ENCODE measurements at regions not wholly inside any gene's neighbourhood (a gene's known extent, or its start where the extent isn't known, plus 50 kb on each side); places are given as distances from the start of the nearest gene placed in this dataset.
"Not testable (repeated sequence)": the region's sequence is repeated elsewhere in the genome, so short reads cannot be mapped to it uniquely, and the experiment has no call there.

DNA sequence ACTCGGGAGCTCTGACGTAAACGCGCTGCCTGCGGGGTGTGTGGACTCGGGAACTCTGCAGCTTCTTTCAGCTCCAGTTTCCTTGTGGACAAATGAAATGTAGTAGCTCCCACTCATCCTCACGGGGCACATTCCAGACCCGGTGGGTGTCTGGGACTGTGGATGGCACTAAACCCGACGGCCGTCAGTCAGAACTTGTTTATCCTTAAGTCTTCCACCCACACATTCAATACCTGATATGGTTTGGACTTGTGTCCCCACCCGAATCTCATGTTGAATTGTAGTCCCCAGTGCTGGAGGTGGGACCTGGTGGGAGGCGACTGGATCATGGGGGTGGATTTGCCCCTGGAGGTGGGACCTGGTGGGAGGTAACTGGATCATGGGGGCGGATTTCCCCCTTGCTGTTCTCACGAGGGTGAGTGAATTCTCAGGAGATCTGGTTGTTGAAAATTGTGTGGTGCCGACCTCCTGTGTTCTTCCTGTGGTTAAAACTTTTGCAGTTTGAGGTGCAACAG lies 81.2 kb upstream of the SNTG2 start:
- Histone ChIP-seq H3K4me3 (ENCODE audit: low read length in 2 of 2) (no peak overlapping the region), H3K9me3 (ENCODE audit: control insufficient read depth in 2 of 2, low read length in 2 of 2) (no peaks in the 10 kb centered on the region)

DNA sequence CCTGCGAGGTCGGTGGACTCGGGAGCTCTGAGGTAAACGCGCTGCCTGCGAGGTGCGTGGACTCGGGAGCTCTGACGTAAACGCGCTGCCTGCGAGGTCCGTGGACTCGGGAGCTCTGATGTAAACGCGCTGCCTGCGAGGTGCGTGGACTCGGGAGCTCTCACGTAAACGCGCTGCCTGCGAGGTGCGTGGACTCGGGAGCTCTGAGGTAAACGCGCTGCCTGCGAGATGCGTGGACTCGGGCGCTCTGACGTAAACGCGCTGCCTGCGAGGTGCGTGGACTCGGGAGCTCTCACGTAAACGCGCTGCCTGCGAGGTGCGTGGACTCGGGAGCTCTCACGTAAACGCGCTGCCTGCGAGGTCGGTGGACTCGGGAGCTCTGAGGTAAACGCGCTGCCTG lies 81.8 kb upstream of the SNTG2 start:
- not testable (repeated sequence) for H3K9ac ChIP-seq (ENCODE audit: low read depth in 1 of 2, low read length in 2 of 2); H3K27me3 ChIP-seq (ENCODE audit: control insufficient read depth in 2 of 2, insufficient read depth in 2 of 2, low read length in 2 of 2); H3K36me3 ChIP-seq (ENCODE audit: control insufficient read depth in 2 of 2, insufficient read depth in 2 of 2, low read length in 2 of 2); H3K4me1 ChIP-seq (ENCODE audit: control insufficient read depth in 2 of 2, insufficient read depth in 2 of 2, low read length in 2 of 2); H3K4me3 ChIP-seq (ENCODE audit: low read length in 2 of 2); H3K27ac ChIP-seq (ENCODE audit: low read depth in 2 of 2, low read length in 2 of 2); H3K9me3 ChIP-seq (ENCODE audit: control insufficient read depth in 2 of 2, low read length in 2 of 2)

More for the DNA sequence above, 81.2 kb upstream of the SNTG2 start:
- Histone ChIP-seq H3K9ac (ENCODE audit: low read depth in 1 of 2, low read length in 2 of 2) (no peak overlapping the region), H3K4me1 (ENCODE audit: control insufficient read depth in 2 of 2, insufficient read depth in 2 of 2, low read length in 2 of 2) (no peaks in the 10 kb centered on the region), H3K36me3 (ENCODE audit: control insufficient read depth in 2 of 2, insufficient read depth in 2 of 2, low read length in 2 of 2) (no peaks in the 10 kb centered on the region), H3K27me3 (ENCODE audit: control insufficient read depth in 2 of 2, insufficient read depth in 2 of 2, low read length in 2 of 2) (no peaks in the 10 kb centered on the region), H3K27ac (ENCODE audit: low read depth in 2 of 2, low read length in 2 of 2) (no peak overlapping the region)

DNA sequence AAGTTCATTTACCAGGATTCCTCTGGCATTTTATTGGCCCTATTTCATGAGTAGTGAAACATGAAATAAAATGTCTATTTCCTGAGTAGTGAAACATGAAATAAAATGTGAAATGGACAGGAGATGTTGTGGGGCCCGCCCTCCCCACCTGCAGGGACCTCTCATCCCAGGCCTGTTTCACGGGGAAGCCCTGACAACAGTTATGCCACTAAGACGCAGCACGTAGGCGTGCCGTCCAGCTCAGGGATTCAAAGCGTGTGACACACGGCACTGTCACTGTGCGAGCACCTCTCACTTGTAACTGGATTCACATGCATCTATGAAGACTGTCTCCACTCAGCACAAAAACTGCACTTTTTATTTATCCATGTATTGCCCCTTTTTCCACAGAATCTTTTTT lies 83.4 kb upstream of the SNTG2 start:
- H3K4me1 ChIP-seq (ENCODE audit: control insufficient read depth in 2 of 2, insufficient read depth in 2 of 2, low read length in 2 of 2): no peaks in the 10 kb centered on the region
- H3K9ac ChIP-seq (ENCODE audit: low read depth in 1 of 2, low read length in 2 of 2): no peak overlapping the region
- H3K27me3 ChIP-seq (ENCODE audit: control insufficient read depth in 2 of 2, insufficient read depth in 2 of 2, low read length in 2 of 2): no peaks in the 10 kb centered on the region
- H3K9me3 ChIP-seq (ENCODE audit: control insufficient read depth in 2 of 2, low read length in 2 of 2): no peaks in the 10 kb centered on the region
- no peak overlapping the region for H3K27ac ChIP-seq (ENCODE audit: low read depth in 2 of 2, low read length in 2 of 2)
- H3K36me3 ChIP-seq (ENCODE audit: control insufficient read depth in 2 of 2, insufficient read depth in 2 of 2, low read length in 2 of 2): no peaks in the 10 kb centered on the region
- no peak overlapping the region for H3K4me3 ChIP-seq (ENCODE audit: low read length in 2 of 2)

DNA sequence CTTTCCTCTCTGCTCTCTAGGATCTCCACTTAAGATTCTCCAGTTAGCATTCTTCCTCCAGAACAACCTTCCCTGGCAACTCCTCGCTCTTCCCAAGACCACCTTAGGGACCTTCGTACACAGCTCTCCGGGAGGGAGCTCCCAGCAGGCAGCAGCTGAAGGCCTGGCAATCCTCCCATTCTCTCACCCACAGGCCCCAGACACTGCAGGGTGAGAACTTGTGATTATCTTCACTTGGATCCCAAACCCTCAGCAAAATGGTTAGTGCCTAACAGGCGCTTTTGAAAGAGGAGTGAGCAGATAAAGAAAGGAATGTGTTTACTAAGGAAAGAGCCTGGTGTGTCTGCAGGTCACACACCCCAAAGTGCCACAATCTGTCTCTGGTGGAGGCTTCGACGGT lies 83.8 kb upstream of the SNTG2 start:
- Histone ChIP-seq H3K9me3 (ENCODE audit: control insufficient read depth in 2 of 2, low read length in 2 of 2) (no peaks in the 10 kb centered on the region), H3K4me3 (ENCODE audit: low read length in 2 of 2) (no peak overlapping the region), H3K36me3 (ENCODE audit: control insufficient read depth in 2 of 2, insufficient read depth in 2 of 2, low read length in 2 of 2) (no peaks in the 10 kb centered on the region), H3K27me3 (ENCODE audit: control insufficient read depth in 2 of 2, insufficient read depth in 2 of 2, low read length in 2 of 2) (no peaks in the 10 kb centered on the region), H3K27ac (ENCODE audit: low read depth in 2 of 2, low read length in 2 of 2) (no peak overlapping the region), H3K9ac (ENCODE audit: low read depth in 1 of 2, low read length in 2 of 2) (no peak overlapping the region), H3K4me1 (ENCODE audit: control insufficient read depth in 2 of 2, insufficient read depth in 2 of 2, low read length in 2 of 2) (no peaks in the 10 kb centered on the region)

DNA sequence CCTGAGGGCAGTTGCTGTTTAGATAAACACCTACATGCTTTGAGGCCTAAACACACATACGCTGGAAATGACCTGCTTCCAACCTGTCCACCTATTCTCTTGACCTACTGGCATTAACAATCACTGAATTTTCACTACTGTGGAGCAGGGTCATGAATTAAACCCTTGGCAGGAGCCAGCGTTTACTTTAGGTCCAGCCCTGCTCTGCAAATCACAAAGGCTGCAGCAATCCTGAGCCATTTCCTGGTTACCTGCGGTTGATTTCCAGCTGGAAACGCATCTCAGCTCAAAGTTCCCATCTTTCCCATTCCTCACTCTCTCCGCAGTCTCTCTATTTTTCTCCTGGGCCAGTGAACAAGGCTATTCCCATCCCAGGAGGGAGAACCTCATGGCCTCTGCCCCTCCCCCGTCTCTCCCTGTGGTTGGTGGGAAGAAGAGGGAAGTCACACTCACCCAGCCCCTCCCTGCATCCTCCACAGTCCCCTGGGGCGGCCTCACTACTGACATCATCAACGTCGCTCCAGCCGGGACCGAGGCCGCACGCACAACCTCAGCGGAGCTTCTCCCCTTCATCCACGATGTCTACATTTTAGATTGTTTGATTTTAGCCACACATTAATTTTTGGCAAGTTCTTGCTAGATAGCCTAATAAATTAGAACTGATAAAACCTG lies 84.5 kb upstream of the SNTG2 start:
- Histone ChIP-seq H3K36me3 (ENCODE audit: control insufficient read depth in 2 of 2, insufficient read depth in 2 of 2, low read length in 2 of 2) (no peaks in the 10 kb centered on the region), H3K9me3 (ENCODE audit: control insufficient read depth in 2 of 2, low read length in 2 of 2) (no peaks in the 10 kb centered on the region), H3K4me3 (ENCODE audit: low read length in 2 of 2) (no peak overlapping the region), H3K9ac (ENCODE audit: low read depth in 1 of 2, low read length in 2 of 2) (no peak overlapping the region), H3K27me3 (ENCODE audit: control insufficient read depth in 2 of 2, insufficient read depth in 2 of 2, low read length in 2 of 2) (no peaks in the 10 kb centered on the region), H3K4me1 (ENCODE audit: control insufficient read depth in 2 of 2, insufficient read depth in 2 of 2, low read length in 2 of 2) (no peaks in the 10 kb centered on the region), H3K27ac (ENCODE audit: low read depth in 2 of 2, low read length in 2 of 2) (no peak overlapping the region)

DNA sequence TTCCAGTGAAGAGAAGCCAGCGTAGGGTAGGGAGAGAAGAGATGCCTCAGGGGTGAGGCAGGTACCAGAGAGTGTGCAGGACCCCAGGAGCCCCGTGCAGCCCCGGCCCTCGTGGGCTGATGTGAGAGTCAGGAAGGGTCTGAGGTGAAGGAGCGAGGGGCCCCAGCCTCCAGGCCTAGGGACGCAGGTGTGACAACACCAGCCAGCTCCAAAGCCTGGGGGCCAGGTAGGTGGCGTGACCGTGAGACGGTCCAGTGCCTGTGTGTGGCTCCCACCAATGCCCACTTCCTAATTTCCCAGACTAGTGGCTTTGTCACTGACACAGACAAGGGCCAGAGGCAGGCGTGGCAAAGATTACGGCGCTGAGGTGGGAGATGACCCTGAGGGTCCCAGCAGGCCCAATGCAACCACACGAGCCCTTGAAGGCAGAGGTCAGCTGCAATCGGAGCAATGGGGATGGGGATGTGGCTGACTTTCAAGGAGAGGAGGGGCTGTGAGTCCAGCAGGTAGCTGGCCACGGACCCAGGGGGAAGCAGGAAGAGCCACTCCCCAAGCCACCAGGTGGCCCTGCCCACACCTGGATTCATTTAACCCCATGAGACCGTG lies 86.0 kb upstream of the SNTG2 start:
- no peaks in the 10 kb centered on the region for H3K36me3 ChIP-seq (ENCODE audit: control insufficient read depth in 2 of 2, insufficient read depth in 2 of 2, low read length in 2 of 2)
- H3K9me3 ChIP-seq (ENCODE audit: control insufficient read depth in 2 of 2, low read length in 2 of 2): no peaks in the 10 kb centered on the region
- H3K9ac ChIP-seq (ENCODE audit: low read depth in 1 of 2, low read length in 2 of 2): no peak overlapping the region
- no peaks in the 10 kb centered on the region for H3K27me3 ChIP-seq (ENCODE audit: control insufficient read depth in 2 of 2, insufficient read depth in 2 of 2, low read length in 2 of 2)
- no peak overlapping the region for H3K27ac ChIP-seq (ENCODE audit: low read depth in 2 of 2, low read length in 2 of 2)
- no peak overlapping the region for H3K4me3 ChIP-seq (ENCODE audit: low read length in 2 of 2)
- no peaks in the 10 kb centered on the region for H3K4me1 ChIP-seq (ENCODE audit: control insufficient read depth in 2 of 2, insufficient read depth in 2 of 2, low read length in 2 of 2)

DNA sequence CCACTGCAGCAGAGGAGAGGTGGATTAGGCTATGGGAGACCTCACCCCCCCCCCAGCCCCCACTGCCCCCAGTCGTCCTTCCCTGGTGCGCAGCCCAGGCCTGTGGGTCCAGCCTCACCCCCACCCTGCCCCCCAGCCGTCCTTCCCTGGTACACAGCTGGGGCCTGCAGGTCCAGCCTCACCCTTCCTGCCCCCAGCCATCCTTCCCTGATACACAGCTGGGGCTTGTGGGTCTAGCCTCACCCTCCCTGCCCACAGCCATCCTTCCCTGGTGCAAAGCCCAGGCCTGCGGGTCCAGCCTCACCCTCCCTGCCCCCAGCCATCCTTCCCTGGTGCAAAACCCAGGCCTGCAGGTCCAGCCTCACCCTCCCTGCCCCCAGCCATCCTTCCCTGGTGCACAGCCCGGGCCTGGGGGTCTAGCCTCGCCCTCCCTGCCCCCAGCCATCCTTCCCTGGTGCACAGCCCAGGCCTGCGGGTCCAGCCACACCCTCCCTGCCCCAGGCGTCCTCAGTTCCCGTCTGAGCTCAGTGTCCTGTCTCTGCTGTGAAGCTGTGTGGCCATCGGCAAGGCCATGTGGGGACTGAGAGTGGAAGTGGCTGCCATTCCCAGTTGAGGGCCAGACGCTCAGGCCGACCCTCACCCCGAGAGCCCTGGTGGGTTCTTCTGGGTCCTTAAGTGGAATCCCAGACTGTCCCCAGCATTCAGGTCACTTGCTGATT lies 86.8 kb upstream of the SNTG2 start:
- Histone ChIP-seq H3K27me3 (ENCODE audit: control insufficient read depth in 2 of 2, insufficient read depth in 2 of 2, low read length in 2 of 2) (no peaks in the 10 kb centered on the region), H3K36me3 (ENCODE audit: control insufficient read depth in 2 of 2, insufficient read depth in 2 of 2, low read length in 2 of 2) (no peaks in the 10 kb centered on the region), H3K4me1 (ENCODE audit: control insufficient read depth in 2 of 2, insufficient read depth in 2 of 2, low read length in 2 of 2) (no peaks in the 10 kb centered on the region), H3K4me3 (ENCODE audit: low read length in 2 of 2) (no peak overlapping the region), H3K9ac (ENCODE audit: low read depth in 1 of 2, low read length in 2 of 2) (no peak overlapping the region), H3K9me3 (ENCODE audit: control insufficient read depth in 2 of 2, low read length in 2 of 2) (no peaks in the 10 kb centered on the region), H3K27ac (ENCODE audit: low read depth in 2 of 2, low read length in 2 of 2) (no peak overlapping the region)

DNA sequence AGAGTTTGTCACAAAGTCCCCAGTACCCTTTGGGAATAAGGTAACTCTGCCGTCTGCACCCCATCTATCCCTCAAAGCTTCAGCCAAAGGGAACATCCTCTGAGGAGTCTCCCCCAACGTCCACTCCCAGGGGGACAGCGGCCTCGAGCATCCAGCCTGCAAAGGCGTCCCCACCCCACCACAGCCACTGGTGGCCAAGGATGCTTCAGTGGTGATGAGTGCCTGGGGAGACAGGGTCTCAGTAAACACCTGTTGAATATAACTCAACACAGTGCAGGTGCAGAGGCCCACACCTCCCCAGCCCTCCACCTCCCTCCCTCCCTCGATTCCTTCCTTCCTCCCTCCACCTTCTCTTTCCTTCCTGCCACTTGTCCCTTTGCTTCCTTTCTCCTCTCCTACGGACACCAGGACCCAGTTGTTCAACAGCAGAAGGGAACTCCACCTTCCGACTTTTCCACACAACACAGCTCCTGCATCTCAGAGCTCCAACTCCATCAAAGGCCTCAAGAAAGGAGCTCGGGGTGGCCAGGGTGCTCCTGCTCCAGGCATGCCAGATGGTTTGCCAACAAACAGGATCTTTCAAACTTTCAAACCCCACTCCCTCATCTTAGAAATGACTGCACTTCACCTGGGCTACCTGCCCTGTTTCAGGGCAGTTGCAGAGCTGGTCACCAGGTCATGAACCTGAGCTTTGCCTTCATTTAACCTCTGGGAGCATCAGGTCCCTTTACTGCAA lies 87.8 kb upstream of the SNTG2 start:
- Histone ChIP-seq H3K36me3 (ENCODE audit: control insufficient read depth in 2 of 2, insufficient read depth in 2 of 2, low read length in 2 of 2) (no peaks in the 10 kb centered on the region), H3K4me3 (ENCODE audit: low read length in 2 of 2) (no peak overlapping the region), H3K9ac (ENCODE audit: low read depth in 1 of 2, low read length in 2 of 2) (no peak overlapping the region), H3K27ac (ENCODE audit: low read depth in 2 of 2, low read length in 2 of 2) (no peak overlapping the region), H3K9me3 (ENCODE audit: control insufficient read depth in 2 of 2, low read length in 2 of 2) (no peaks in the 10 kb centered on the region), H3K4me1 (ENCODE audit: control insufficient read depth in 2 of 2, insufficient read depth in 2 of 2, low read length in 2 of 2) (no peaks in the 10 kb centered on the region), H3K27me3 (ENCODE audit: control insufficient read depth in 2 of 2, insufficient read depth in 2 of 2, low read length in 2 of 2) (no peaks in the 10 kb centered on the region)

DNA sequence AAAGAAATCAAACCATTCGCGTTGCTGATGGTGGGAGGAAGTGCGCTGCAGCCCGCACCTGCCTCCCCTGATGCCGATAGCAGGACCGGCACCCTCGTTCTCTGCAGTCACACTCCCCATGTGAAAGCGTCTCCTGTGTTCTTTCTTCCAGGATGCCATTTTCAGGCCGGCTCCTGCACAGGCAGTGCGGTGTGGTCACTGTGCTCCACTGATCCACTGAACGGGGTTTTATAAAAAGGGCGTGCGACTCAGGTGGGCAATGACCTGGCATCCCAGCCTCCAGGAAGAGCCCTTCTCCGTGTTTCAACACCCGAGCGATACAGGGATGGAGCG lies 88.3 kb upstream of the SNTG2 start:
- Histone ChIP-seq H3K36me3 (ENCODE audit: control insufficient read depth in 2 of 2, insufficient read depth in 2 of 2, low read length in 2 of 2) (no peaks in the 10 kb centered on the region), H3K4me1 (ENCODE audit: control insufficient read depth in 2 of 2, insufficient read depth in 2 of 2, low read length in 2 of 2) (no peaks in the 10 kb centered on the region), H3K9ac (ENCODE audit: low read depth in 1 of 2, low read length in 2 of 2) (no peak overlapping the region), H3K9me3 (ENCODE audit: control insufficient read depth in 2 of 2, low read length in 2 of 2) (no peaks in the 10 kb centered on the region), H3K27ac (ENCODE audit: low read depth in 2 of 2, low read length in 2 of 2) (no peak overlapping the region), H3K4me3 (ENCODE audit: low read length in 2 of 2) (no peak overlapping the region), H3K27me3 (ENCODE audit: control insufficient read depth in 2 of 2, insufficient read depth in 2 of 2, low read length in 2 of 2) (no peaks in the 10 kb centered on the region)

Data from mucosa of rectum (tissue), 2 donors.